Amniotic stem cell (primary cell): ENCODE measurements at regions not wholly inside any gene's neighbourhood (a gene's known extent, or its start where the extent isn't known, plus 50 kb on each side); places are given as distances from the start of the nearest gene placed in this dataset.

Source experiments
- DNase-seq: peaks from one replicate; lab custom pipeline; 2025; lab: John Stamatoyannopoulos, UW

- DNase-seq = no peak
Measured at GRCh38 chr9:108645520-108645919, 210.3 kb downstream of the ACTL7B start.

DNA sequence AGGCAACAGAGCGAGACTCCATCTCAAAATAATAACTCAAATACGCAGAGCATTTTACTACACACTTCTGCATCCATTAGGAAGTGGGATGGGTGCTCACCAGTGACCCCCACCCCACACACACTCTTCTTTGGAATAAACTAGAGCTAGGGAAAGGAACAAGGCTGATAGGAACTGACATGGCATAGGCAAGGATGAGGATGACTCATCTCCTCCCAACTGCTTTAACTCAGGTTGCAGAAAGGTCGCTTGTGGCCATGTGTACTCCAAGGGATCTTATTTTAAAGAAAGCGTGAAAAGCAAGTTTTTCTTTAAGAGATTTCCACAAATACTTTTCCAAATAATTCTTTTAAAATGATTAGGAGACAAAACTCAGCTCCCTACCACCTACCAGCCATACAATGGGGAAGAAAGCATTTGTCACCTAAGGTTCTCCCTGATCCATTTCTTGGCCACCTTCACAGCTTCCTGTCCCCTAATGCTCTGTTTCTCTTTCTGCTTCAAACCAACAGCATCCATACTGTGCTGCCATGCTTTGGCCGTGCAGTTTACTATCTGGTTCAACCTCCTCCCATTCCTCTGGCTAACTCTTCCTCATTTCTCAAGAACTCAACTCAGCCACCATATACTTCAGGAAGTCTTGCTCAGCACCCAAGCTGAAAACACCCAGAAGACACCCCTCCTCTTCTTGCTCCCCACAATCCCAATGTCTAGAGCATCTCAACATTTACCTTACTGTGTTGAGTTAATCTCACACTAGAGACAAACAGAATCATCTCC, 211.9 kb downstream of the ACTL7B start:
- no peak for DNase-seq

GRCh38 chr9:108642871-108643270, 212.9 kb downstream of the ACTL7B start:
- DNase-seq = no peak

- DNase-seq = no peak
Measured at GRCh38 chr9:108640230-108640629, 215.6 kb downstream of the ACTL7B start.

DNA sequence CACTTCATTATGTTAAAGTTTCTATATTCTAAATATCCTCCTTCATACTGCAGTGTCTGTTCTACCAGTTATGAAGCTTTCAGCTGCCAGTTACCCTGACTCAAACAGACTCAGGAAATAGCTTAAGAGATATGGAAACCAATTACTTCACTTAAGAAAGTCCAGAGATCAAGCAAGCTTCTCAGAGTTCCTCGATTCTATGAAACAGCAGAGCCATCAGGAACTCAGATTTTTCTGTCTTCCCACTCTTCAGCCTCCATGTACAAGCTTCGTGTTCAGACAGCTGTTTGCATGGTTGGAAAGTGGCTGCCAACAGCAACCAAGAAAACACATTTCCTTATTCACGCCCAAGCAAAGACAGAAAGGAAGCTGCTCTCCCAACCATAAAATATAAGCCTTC, 216.1 kb downstream of the ACTL7B start:
- DNase-seq = no peak

- DNase-seq = no peak
Measured at GRCh38 chr9:108639091-108639490, 216.7 kb downstream of the ACTL7B start.

DNA sequence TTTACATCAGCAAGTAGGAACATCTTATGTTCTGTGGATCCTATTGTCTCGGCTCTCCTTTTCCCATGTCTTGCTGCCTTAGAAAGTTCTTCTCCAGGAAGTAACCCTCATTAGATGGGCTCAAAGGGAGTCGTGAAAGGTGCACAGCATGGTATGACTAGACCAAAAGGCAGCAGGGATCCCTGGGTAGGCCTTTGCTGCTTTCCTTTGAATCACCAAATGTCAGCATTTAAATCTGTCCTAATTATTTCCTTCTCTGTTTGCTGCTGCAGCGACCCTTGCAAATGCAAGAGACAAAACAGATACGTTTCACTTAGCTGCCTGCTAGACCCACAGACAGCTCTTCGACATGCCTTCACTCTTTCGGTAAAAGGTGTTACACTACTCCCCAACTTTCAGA, 218.4 kb downstream of the ACTL7B start:
- DNase-seq = no peak

DNA sequence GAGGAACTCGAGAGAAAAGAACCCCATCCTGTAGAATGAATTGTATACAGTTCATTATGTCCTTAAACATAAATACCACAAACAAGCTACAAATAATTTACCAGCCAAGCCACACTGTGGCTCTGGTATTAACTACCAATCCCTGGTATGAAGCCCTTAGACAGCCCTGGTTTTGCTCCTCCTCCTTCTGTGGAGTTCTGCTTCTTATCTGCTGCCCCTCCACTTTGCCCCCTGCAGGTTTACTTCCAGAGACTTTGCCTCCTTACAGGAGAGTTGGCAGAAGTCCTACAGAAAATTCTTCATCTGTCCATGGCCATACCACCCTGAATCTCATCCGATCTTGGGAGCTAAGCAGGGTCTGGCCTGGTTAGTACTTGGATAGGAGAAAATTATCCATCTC, 219.8 kb downstream of the ACTL7B start:
- no peak for DNase-seq

- no peak for DNase-seq
Measured at GRCh38 chr9:108634672-108635462, 220.9 kb downstream of the ACTL7B start.

- no peak for DNase-seq
Measured at GRCh38 chr9:108634204-108634603, 221.6 kb downstream of the ACTL7B start.

- DNase-seq = no peak
Measured at GRCh38 chr9:108631496-108632285, 224.1 kb downstream of the ACTL7B start.

GRCh38 chr9:108628316-108628715, 227.5 kb downstream of the ACTL7B start:
- DNase-seq = no peak

GRCh38 chr9:108626743-108627142, 229.0 kb downstream of the ACTL7B start:
- no peak for DNase-seq

GRCh38 chr9:108621991-108622855, 233.6 kb downstream of the ACTL7B start:
- DNase-seq = no peak

GRCh38 chr9:108620767-108621166, 235.0 kb downstream of the ACTL7B start:
- no peak for DNase-seq

DNA sequence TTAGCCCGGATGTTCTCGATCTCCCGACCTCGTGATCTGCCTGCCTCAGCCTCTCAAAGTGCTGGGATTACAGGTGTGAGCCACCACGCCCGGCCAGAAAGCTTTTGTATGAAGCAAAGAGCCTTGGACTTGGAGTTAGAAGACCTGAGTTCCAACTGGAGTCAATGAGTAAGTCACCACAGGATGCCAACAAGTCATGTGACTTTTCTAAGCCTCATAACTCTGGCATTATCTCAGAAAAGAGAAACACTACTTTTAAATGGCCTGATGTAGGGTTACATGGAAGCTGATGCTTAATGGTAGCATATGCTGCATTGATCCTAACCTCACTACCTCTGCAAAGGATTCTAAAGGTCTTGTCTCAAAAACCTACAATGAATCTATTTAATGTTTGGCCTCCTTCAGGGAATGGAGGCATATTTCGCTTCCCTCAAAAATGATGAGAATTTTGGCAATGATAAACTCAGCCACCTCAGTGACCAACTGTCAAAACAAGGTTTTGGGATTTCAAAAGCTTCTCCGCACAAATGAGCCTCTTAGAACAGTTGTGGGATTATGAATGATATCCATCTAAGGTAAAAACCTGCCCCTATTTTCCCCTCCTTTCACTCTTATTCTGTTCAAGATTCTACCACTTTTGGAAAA, 236.8 kb downstream of the ACTL7B start:
- no peak for DNase-seq

- DNase-seq = no peak
Measured at GRCh38 chr9:108617676-108618075, 238.1 kb downstream of the ACTL7B start.

DNA sequence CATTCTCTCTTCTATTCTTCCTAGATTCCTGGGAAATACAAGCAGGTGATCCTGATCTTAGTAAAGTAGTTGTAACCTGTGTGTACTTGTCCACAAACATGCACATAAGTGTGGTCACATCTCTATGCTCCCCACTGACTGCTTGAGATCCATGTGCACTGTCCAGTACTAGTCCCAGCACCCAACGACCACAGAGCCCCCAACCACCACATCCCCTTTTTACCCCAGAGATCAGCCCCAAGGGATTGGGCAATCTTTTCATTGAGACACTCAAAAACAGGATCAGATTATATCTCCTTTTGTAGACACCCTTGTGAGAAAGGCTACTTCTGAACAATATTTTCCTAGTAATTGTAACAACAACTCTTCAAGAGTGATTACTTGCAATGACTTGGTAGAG, 240.6 kb downstream of the ACTL7B start:
- DNase-seq = no peak

- no peak for DNase-seq
Measured at GRCh38 chr9:108612513-108612912, 243.3 kb downstream of the ACTL7B start.

- no peak for DNase-seq
Measured at GRCh38 chr9:108609897-108610253, 245.9 kb downstream of the ACTL7B start.

DNA sequence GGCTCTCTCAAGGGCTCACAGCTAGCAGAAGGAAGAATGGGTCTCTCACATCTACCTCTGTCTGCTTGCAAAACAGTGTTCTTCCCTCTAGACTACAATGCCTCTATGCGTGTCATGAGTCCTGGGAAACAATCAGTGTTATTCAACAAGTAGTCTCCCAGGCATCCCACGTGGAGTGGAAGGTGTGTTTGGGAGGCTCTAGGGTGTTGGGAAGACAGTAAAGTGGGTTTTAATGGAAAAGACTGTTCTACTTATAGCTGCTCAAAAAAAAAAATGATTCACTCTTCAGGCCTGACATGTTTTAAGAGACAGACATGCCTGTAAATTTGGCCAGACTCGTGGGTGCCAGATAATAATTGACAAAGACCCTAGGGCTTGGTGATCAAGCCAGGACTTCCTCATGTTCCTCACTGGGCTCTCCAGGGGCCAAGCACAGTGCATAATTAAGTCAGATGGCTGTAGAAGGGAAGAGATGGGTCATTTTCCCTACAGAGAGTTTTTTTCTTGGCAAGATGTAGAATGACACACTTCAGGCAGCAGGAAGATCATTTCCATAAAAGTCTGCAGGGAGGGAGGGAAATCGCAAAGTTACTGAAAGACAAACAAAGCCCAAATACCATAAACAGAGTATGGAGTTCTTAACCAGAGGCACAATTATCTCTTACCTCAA, 246.4 kb downstream of the ACTL7B start:
- DNase-seq = no peak
